ENCODE measurements at regions not wholly inside any gene's neighbourhood (a gene's known extent, or its start where the extent isn't known, plus 50 kb on each side); places are given as distances from the start of the nearest gene placed in this dataset.

- TF ChIP-seq POLR2A (IDR thresholded peaks at IDR 0.05) (no peak), EP300 (IDR thresholded peaks at IDR 0.05) (no peak), CTCF (IDR thresholded peaks at IDR 0.05) (no peak), POLR2AphosphoS5 (IDR thresholded peaks at IDR 0.05) (no peak)
- Histone ChIP-seq H3K9me3 (no peaks in the 10 kb centered on the region), H3K4me3 (no peak overlapping the region), H3K4me1 (no peaks in the 10 kb centered on the region), H3K27ac (no peak overlapping the region), H3K36me3 (no peaks in the 10 kb centered on the region), H3K27me3 (no peaks in the 10 kb centered on the region)
- DNase-seq: no peak
- ATAC-seq (ENCODE audit: low FRiP score in 2 of 2): no peak
- 67 to 73% methylated on average over 3 of the region's 3 CpGs for WGBS, 2 donors
Measured at GRCh38 chr6:8237668-8238067, 135.3 kb upstream of the EEF1E1 start.

GRCh38 chr6:8236956-8237355 is 134.6 kb upstream of the EEF1E1 start:
- H3K36me3 ChIP-seq: no peaks in the 10 kb centered on the region
- ATAC-seq (ENCODE audit: low FRiP score in 2 of 2) (no peak), DNase-seq (no peak)
- 64 to 90% methylated on average over 4 of the region's 4 CpGs for WGBS, 2 donors
- H3K27me3 ChIP-seq: no peaks in the 10 kb centered on the region
- no peaks in the 10 kb centered on the region for H3K4me1 ChIP-seq
- H3K27ac ChIP-seq: no peak overlapping the region
- TF ChIP-seq CTCF (IDR thresholded peaks at IDR 0.05) (no peak), POLR2AphosphoS5 (IDR thresholded peaks at IDR 0.05) (no peak), EP300 (IDR thresholded peaks at IDR 0.05) (no peak), POLR2A (IDR thresholded peaks at IDR 0.05) (no peak)
- H3K9me3 ChIP-seq: no peaks in the 10 kb centered on the region
- no peak overlapping the region for H3K4me3 ChIP-seq

GRCh38 chr6:8234321-8234720 is 132.0 kb upstream of the EEF1E1 start:
- Histone ChIP-seq H3K27ac (no peak overlapping the region), H3K27me3 (no peaks in the 10 kb centered on the region), H3K4me3 (no peak overlapping the region), H3K36me3 (no peaks in the 10 kb centered on the region), H3K4me1 (no peaks in the 10 kb centered on the region), H3K9me3 (no peaks in the 10 kb centered on the region)
- 80 to 82% methylated on average over 7 of the region's 7 CpGs for WGBS, 2 donors
- DNase-seq: no peak
- ATAC-seq (ENCODE audit: low FRiP score in 2 of 2): no peak
- TF ChIP-seq CTCF (IDR thresholded peaks at IDR 0.05) (no peak), POLR2A (IDR thresholded peaks at IDR 0.05) (no peak), EP300 (IDR thresholded peaks at IDR 0.05) (no peak)

- H3K4me3 ChIP-seq: no peak overlapping the region
- DNase-seq: no peak
- H3K27me3 ChIP-seq: no peaks in the 10 kb centered on the region
- no peak for TF ChIP-seq POLR2A (IDR thresholded peaks at IDR 0.05)
- TF ChIP-seq CTCF (IDR thresholded peaks at IDR 0.05): no peak
- TF ChIP-seq EP300 (IDR thresholded peaks at IDR 0.05): no peak
- no peak for TF ChIP-seq POLR2AphosphoS5 (IDR thresholded peaks at IDR 0.05)
- no peak for ATAC-seq (ENCODE audit: low FRiP score in 2 of 2)
- no peaks in the 10 kb centered on the region for H3K4me1 ChIP-seq
- no peak overlapping the region for H3K27ac ChIP-seq
- WGBS, 2 donors: 86 to 96% methylated on average over 5 of the region's 5 CpGs
- no peaks in the 10 kb centered on the region for H3K9me3 ChIP-seq
- no peaks in the 10 kb centered on the region for H3K36me3 ChIP-seq
Measured at GRCh38 chr6:8231956-8232355, 129.6 kb upstream of the EEF1E1 start.

- ATAC-seq (ENCODE audit: low FRiP score in 2 of 2) (no peak), DNase-seq (no peak)
- H3K27ac ChIP-seq: no peak overlapping the region
- H3K4me1 ChIP-seq: no peaks in the 10 kb centered on the region
- no peaks in the 10 kb centered on the region for H3K27me3 ChIP-seq
- H3K4me3 ChIP-seq: no peak overlapping the region
- no peaks in the 10 kb centered on the region for H3K9me3 ChIP-seq
- no peak for TF ChIP-seq POLR2A (IDR thresholded peaks at IDR 0.05)
- TF ChIP-seq CTCF (IDR thresholded peaks at IDR 0.05): no peak
- TF ChIP-seq EP300 (IDR thresholded peaks at IDR 0.05): no peak
- TF ChIP-seq POLR2AphosphoS5 (IDR thresholded peaks at IDR 0.05): no peak
- WGBS, 2 donors: 51 to 56% methylated on average over 8 of the region's 8 CpGs
- no peaks in the 10 kb centered on the region for H3K36me3 ChIP-seq
Measured at GRCh38 chr6:8229915-8230756, 127.8 kb upstream of the EEF1E1 start.
